Neural cell (in vitro differentiated cells): ENCODE measurements at regions not wholly inside any gene's neighbourhood (a gene's known extent, or its start where the extent isn't known, plus 50 kb on each side); places are given as distances from the start of the nearest gene placed in this dataset.

ENCODE experiments used
- H2AFZ ChIP-seq: fragments of 200-600, 300-800 bp; sonication (generic), shearing (Covaris generic); 2 replicates; pipeline ENCODE4 v1.6.0; 2014; ENCODE audit warnings: low read depth, mild to moderate bottlenecking, antibody characterized with exemption, low read length, moderate library complexity
- H3F3A ChIP-seq: fragments of 200-600 bp; shearing (Covaris generic); 2 replicates; pipeline ENCODE4 v1.6.1; 2016; ENCODE audit warnings: mild to moderate bottlenecking, moderate library complexity, mixed read lengths, antibody characterized with exemption, low read length; ENCODE audit not compliant: insufficient read depth, poor library complexity, severe bottlenecking
- H3K27ac ChIP-seq: fragments of 200-600, 300-800 bp; sonication (generic), shearing (Covaris generic); 2 replicates; pipeline ENCODE4 v1.5.1; 2014; ENCODE audit warnings: mild to moderate bottlenecking, low read length, moderate library complexity
- H3K27me3 ChIP-seq: fragments of 300-800, 200-600 bp; sonication (generic), shearing (Covaris generic); 2 replicates; pipeline ENCODE4 v1.6.0; 2014; ENCODE audit warnings: mild to moderate bottlenecking, low read depth, low read length, moderate library complexity; ENCODE audit not compliant: insufficient read depth
- H3K36me3 ChIP-seq: fragments of 300-800, 200-600 bp; sonication (generic), shearing (Covaris generic); 2 replicates; pipeline ENCODE4 v1.5.1; 2014; ENCODE audit warnings: mild to moderate bottlenecking, antibody characterized with exemption, low read length, moderate library complexity; ENCODE audit not compliant: insufficient read depth
- H3K4me2 ChIP-seq: fragments of 300-800, 200-600 bp; sonication (generic), shearing (Covaris generic); 2 replicates; pipeline ENCODE4 v1.6.0; 2014; ENCODE audit warnings: mild to moderate bottlenecking, low read length
- H3K4me3 ChIP-seq: fragments of 300-800, 200-600 bp; sonication (generic), shearing (Covaris generic); 2 replicates; pipeline ENCODE4 v1.5.1; 2014; ENCODE audit warnings: mild to moderate bottlenecking, low read length, moderate library complexity
- H3K79me2 ChIP-seq: fragments of 200-600 bp; shearing (Covaris generic); replicated peaks from 2 replicates; pipeline ENCODE4 v1.6.0; 2014; ENCODE audit warnings: mild to moderate bottlenecking, low read length, moderate library complexity; ENCODE audit not compliant: insufficient read depth
- H3K9ac ChIP-seq: fragments of 300-800, 200-600 bp; sonication (generic), shearing (Covaris generic); 2 replicates; pipeline ENCODE4 v1.6.1; 2016; ENCODE audit warnings: mild to moderate bottlenecking, low read length, mixed read lengths
- H3K9me2 ChIP-seq: fragments of 200-600 bp; shearing (Covaris generic); 2 replicates; pipeline ENCODE4 v1.6.1; 2016; ENCODE audit warnings: mild to moderate bottlenecking, low read length, mixed read lengths; ENCODE audit not compliant: insufficient read depth
- H3K9me3 ChIP-seq: fragments of 200-600, 300-800 bp; sonication (generic), shearing (Covaris generic); 2 replicates; pipeline ENCODE4 v1.6.1; 2016; ENCODE audit warnings: mild to moderate bottlenecking, mixed run types, low read length, moderate library complexity, mixed read lengths
- H4K20me1 ChIP-seq: fragments of 200-600 bp; shearing (Covaris generic); 2 replicates; pipeline ENCODE4 v1.6.1; 2016; ENCODE audit warnings: mild to moderate bottlenecking, mixed run types; ENCODE audit not compliant: insufficient read depth
- CTCF ChIP-seq: fragments of 450-650 bp; IDR thresholded peaks from 2 replicates; pipeline ENCODE4 v1.5.1; 2014; ENCODE audit warnings: antibody characterized with exemption, mild to moderate bottlenecking, moderate library complexity; ENCODE audit not compliant: poor library complexity, severe bottlenecking
- EP300 ChIP-seq: fragments of 450-650 bp; conservative IDR thresholded peaks from 2 replicates; pipeline ENCODE4 v1.6.1; 2014; ENCODE audit warnings: antibody characterized with exemption, mild to moderate bottlenecking, moderate library complexity; ENCODE audit not compliant: poor library complexity, severe bottlenecking
- EZH2 ChIP-seq: fragments of 200-600, 300-800 bp; shearing (Covaris generic), sonication (generic); IDR thresholded peaks from 2 replicates; pipeline ENCODE4 v1.6.1; 2014; ENCODE audit warnings: antibody characterized with exemption, low read length, borderline replicate concordance, mild to moderate bottlenecking; ENCODE audit not compliant: insufficient read depth, poor library complexity, severe bottlenecking
- MXI1 ChIP-seq: fragments of 450-650 bp; conservative IDR thresholded peaks from 2 replicates; pipeline ENCODE4 v1.6.1; 2014; ENCODE audit warnings: antibody characterized with exemption, mild to moderate bottlenecking; ENCODE audit not compliant: poor library complexity, severe bottlenecking
- POLR2AphosphoS5 ChIP-seq: IDR thresholded peaks from 2 replicates; pipeline ENCODE4 v1.6.1; 2012
- REST ChIP-seq: IDR thresholded peaks from 2 replicates; pipeline ENCODE4 v1.6.1; 2012; ENCODE audit warnings: borderline replicate concordance
- SMC3 ChIP-seq: fragments of 450-650 bp; conservative IDR thresholded peaks from 2 replicates; pipeline ENCODE4 v1.6.1; 2014; ENCODE audit warnings: antibody characterized with exemption, mild to moderate bottlenecking, moderate library complexity; ENCODE audit not compliant: poor library complexity
- TAF1 ChIP-seq: IDR thresholded peaks from 2 replicates; pipeline ENCODE4 v1.6.1; 2012; ENCODE audit warnings: low read depth

GRCh38 chr1:84742653-84743052 lies 52.4 kb upstream of the SSX2IP start:
- H3K9ac ChIP-seq, result no peak overlapping the region
- H3K27me3 ChIP-seq, result no peaks in the 10 kb centered on the region
- H4K20me1 ChIP-seq, result no peaks in the 10 kb centered on the region
- no peaks in the 10 kb centered on the region for H3K9me2 ChIP-seq
- H3K4me3 ChIP-seq, result no peak overlapping the region
- H2AFZ ChIP-seq, result no peak overlapping the region
- H3K79me2 ChIP-seq, result no peaks in the 10 kb centered on the region
- TF ChIP-seq REST, result no peak
- no peak for TF ChIP-seq EZH2
- no peak for TF ChIP-seq SMC3
- H3F3A ChIP-seq, result no peaks in the 10 kb centered on the region
- no peak overlapping the region for H3K4me2 ChIP-seq
- H3K36me3 ChIP-seq, result no peaks in the 10 kb centered on the region
- H3K9me3 ChIP-seq, result no peaks in the 10 kb centered on the region
- no peak overlapping the region for H3K27ac ChIP-seq

- no peak overlapping the region for H3K4me2 ChIP-seq
- no peaks in the 10 kb centered on the region for H3F3A ChIP-seq
- no peaks in the 10 kb centered on the region for H4K20me1 ChIP-seq
- no peaks in the 10 kb centered on the region for H3K9me2 ChIP-seq
- H3K4me3 ChIP-seq, result no peak overlapping the region
- TF ChIP-seq EZH2, result no peak
- TF ChIP-seq EP300, result no peak
- no peak for TF ChIP-seq TAF1
- TF ChIP-seq POLR2AphosphoS5, result no peak
- no peak for TF ChIP-seq CTCF
- no peak for TF ChIP-seq MXI1
- no peak overlapping the region for H2AFZ ChIP-seq
- no peak overlapping the region for H3K9ac ChIP-seq
- no peaks in the 10 kb centered on the region for H3K36me3 ChIP-seq
- no peak overlapping the region for H3K27ac ChIP-seq
- H3K9me3 ChIP-seq, result no peaks in the 10 kb centered on the region
- H3K79me2 ChIP-seq, result no peaks in the 10 kb centered on the region
- no peaks in the 10 kb centered on the region for H3K27me3 ChIP-seq
These were observed 49.9 kb upstream of the SSX2IP start for GRCh38 chr1:84740050-84740714.
